OCI-M2 (cell line): ENCODE measurements at regions not wholly inside any gene's neighbourhood (a gene's known extent, or its start where the extent isn't known, plus 50 kb on each side); places are given as distances from the start of the nearest gene placed in this dataset.
"Not testable (repeated sequence)": the region's sequence is repeated elsewhere in the genome, so short reads cannot be mapped to it uniquely, and the experiment has no call there.

Experiments used
- DNase-seq: peaks from one replicate; lab custom pipeline; 2025; ENCODE audit not compliant: unreplicated experiment; lab: John Stamatoyannopoulos, UW

- no peak for DNase-seq
These were observed 295.6 kb downstream of the S1PR1 start for GRCh38 chr1:101532377-101532776.

GRCh38 chr1:101540161-101540560 lies 303.3 kb downstream of the S1PR1 start:
- DNase-seq = no peak

GRCh38 chr1:101546885-101547284 lies 310.1 kb downstream of the S1PR1 start:
- no peak for DNase-seq

GRCh38 chr1:101547357-101547756 lies 310.5 kb downstream of the S1PR1 start:
- DNase-seq = no peak

- DNase-seq = no peak
These were observed 311.6 kb downstream of the S1PR1 start for GRCh38 chr1:101548376-101548775.

GRCh38 chr1:101550581-101550980 lies 313.8 kb downstream of the S1PR1 start:
- DNase-seq = no peak

- no peak for DNase-seq
These were observed 330.2 kb downstream of the S1PR1 start for GRCh38 chr1:101566883-101567538.

GRCh38 chr1:101567582-101568189 lies 330.9 kb downstream of the S1PR1 start:
- DNase-seq = no peak

GRCh38 chr1:101587741-101588140 lies 350.9 kb downstream of the S1PR1 start:
- DNase-seq = no peak

GRCh38 chr1:101588677-101589076 lies 351.9 kb downstream of the S1PR1 start:
- no peak for DNase-seq

- no peak for DNase-seq
These were observed 356.0 kb downstream of the S1PR1 start for GRCh38 chr1:101592845-101593244.

- no peak for DNase-seq
These were observed 359.1 kb downstream of the S1PR1 start for GRCh38 chr1:101595881-101596374.

GRCh38 chr1:101600615-101601014 lies 363.8 kb downstream of the S1PR1 start:
- not testable (repeated sequence) for DNase-seq

GRCh38 chr1:101603726-101604125 lies 366.9 kb downstream of the S1PR1 start:
- DNase-seq = no peak

GRCh38 chr1:101605878-101606277 lies 369.1 kb downstream of the S1PR1 start:
- DNase-seq = no peak

GRCh38 chr1:101613546-101613945 lies 376.7 kb downstream of the S1PR1 start:
- DNase-seq = no peak

- DNase-seq = no peak
These were observed 377.8 kb downstream of the OLFM3 start for GRCh38 chr1:101618900-101619299.

GRCh38 chr1:101632548-101633272 lies 364.0 kb downstream of the OLFM3 start:
- no peak for DNase-seq

- no peak for DNase-seq
These were observed 350.9 kb downstream of the OLFM3 start for GRCh38 chr1:101645810-101646209.

GRCh38 chr1:101652484-101652883 lies 344.2 kb downstream of the OLFM3 start:
- DNase-seq = no peak

GRCh38 chr1:101653482-101653946 lies 343.2 kb downstream of the OLFM3 start:
- DNase-seq = no peak

GRCh38 chr1:101664726-101665125 lies 332.0 kb downstream of the OLFM3 start:
- DNase-seq = no peak
